H1 (cell line): ENCODE measurements at regions not wholly inside any gene's neighbourhood (a gene's known extent, or its start where the extent isn't known, plus 50 kb on each side); places are given as distances from the start of the nearest gene placed in this dataset.

ENCODE experiments used
- CTCF ChIA-PET: fragments of 300-600 bp; sonication (Branson Sonifier 250); formaldehyde crosslinking; loops from one replicate; lab custom pipeline; 2021; ENCODE audit not compliant: partially characterized antibody; lab: Charles Lee
- POLR2A ChIA-PET: fragments of 300-600 bp; sonication (Branson Sonifier 250); formaldehyde crosslinking; loops from one replicate; lab custom pipeline; 2021; ENCODE audit warnings: inconsistent platforms; ENCODE audit not compliant: partially characterized antibody; lab: Charles Lee
- DNase-seq, 2 experiments: peaks; one replicate each; pipeline versions ENCODE4 v3.0.0 to v3.0.0-alpha.2; 2010 to 2022; ENCODE audit warnings: low spot score in 2 of 2, low read depth in 1 of 2, mixed read lengths in 1 of 2
- FAIRE-seq: peaks from 2 replicates; lab custom pipeline; 2011; peaks lifted over from hg19 to GRCh38; lab: Jason Lieb, UNC
- H2AFZ ChIP-seq: 2 replicates; pipeline ENCODE4 v1.8.1; 2012; ENCODE audit warnings: low read length, inconsistent platforms
- H2AK5ac ChIP-seq: 2 replicates; pipeline ENCODE4 v1.6.1; 2013; ENCODE audit warnings: low read depth, low read length
- H2BK120ac ChIP-seq: replicated peaks from 2 replicates; pipeline ENCODE3; 2013; ENCODE audit warnings: low read depth, low read length, inconsistent platforms
- H2BK12ac ChIP-seq: 2 replicates; pipeline ENCODE4 v1.6.1; 2013; ENCODE audit warnings: low read depth, low read length
- H2BK15ac ChIP-seq: 2 replicates; pipeline ENCODE4 v1.6.1; 2013; ENCODE audit warnings: low read length
- H2BK20ac ChIP-seq: 2 replicates; pipeline ENCODE4 v1.6.1; 2013; ENCODE audit warnings: low read length
- H2BK5ac ChIP-seq: 2 replicates; pipeline ENCODE4 v1.6.1; 2013; ENCODE audit warnings: low read depth, low read length
- H3K14ac ChIP-seq: 2 replicates; pipeline ENCODE4 v1.6.1; 2013; ENCODE audit warnings: inconsistent platforms; ENCODE audit not compliant: insufficient read length
- H3K18ac ChIP-seq: 2 replicates; pipeline ENCODE4 v1.6.1; 2013; ENCODE audit warnings: low read length; ENCODE audit errors: extremely low read depth
- H3K23ac ChIP-seq: 2 replicates; pipeline ENCODE4 v1.6.1; 2013; ENCODE audit warnings: inconsistent platforms; ENCODE audit not compliant: insufficient read length
- H3K23me2 ChIP-seq: 2 replicates; pipeline ENCODE4 v1.6.1; 2013; ENCODE audit warnings: low read depth, low read length
- H3K27ac ChIP-seq: 2 replicates; pipeline ENCODE4 v1.6.1; 2011; ENCODE audit warnings: low read depth, low read length, inconsistent platforms
- H3K27me3 ChIP-seq, 4 experiments: replicated peaks in 1 of 4; 1 replicate in 1 of 4; 2 replicates in 3 of 4; pipeline versions ENCODE4 v1.6.1 to v1.8.1; 2011 to 2013; ENCODE audit warnings: low read length in 3 of 4, mild to moderate bottlenecking in 3 of 4, inconsistent platforms in 2 of 4, mixed read lengths in 2 of 4, moderate library complexity in 1 of 4; ENCODE audit not compliant: control insufficient read depth in 3 of 4, insufficient read depth in 3 of 4; ENCODE audit errors: extremely low read depth in 1 of 4
- H3K36me3 ChIP-seq, 4 experiments: 2 replicates each; pipeline versions ENCODE4 v1.6.1 to v1.8.1; 2011 to 2013; ENCODE audit warnings: mild to moderate bottlenecking in 4 of 4, low read length in 3 of 4, moderate library complexity in 2 of 4, control low read depth in 1 of 4, inconsistent platforms in 1 of 4; ENCODE audit not compliant: insufficient read depth in 4 of 4, control insufficient read depth in 2 of 4
- H3K4ac ChIP-seq: replicated peaks from 2 replicates; pipeline ENCODE3; 2013; ENCODE audit warnings: low read length, low read depth, mixed read lengths, inconsistent platforms; ENCODE audit not compliant: insufficient read length
- H3K4me1 ChIP-seq, 4 experiments: replicated peaks in 1 of 4; 1 replicate in 1 of 4; 2 replicates in 3 of 4; pipeline versions ENCODE4 v1.6.1 to v1.8.1; 2011 to 2013; ENCODE audit warnings: low read length in 3 of 4, inconsistent platforms in 2 of 4, mixed read lengths in 1 of 4; ENCODE audit not compliant: insufficient read depth in 4 of 4, control insufficient read depth in 3 of 4
- H3K4me2 ChIP-seq, 2 experiments: 2 replicates each; pipeline versions ENCODE4 v1.6.1 to v1.8.1; 2011 to 2013; ENCODE audit warnings: low read depth in 2 of 2, low read length in 2 of 2, control low read depth in 1 of 2, inconsistent platforms in 1 of 2, mild to moderate bottlenecking in 1 of 2; ENCODE audit not compliant: insufficient read depth in 1 of 2
- H3K4me3 ChIP-seq, 4 experiments: fragments of 200-600, 300-600 bp in 1 of 4; sonication (generic), shearing (Covaris generic), sonication (Bioruptor Twin) in 1 of 4; 2 replicates each; pipeline versions ENCODE4 v1.5.1 to v1.8.1; 2011 to 2016; ENCODE audit warnings: low read length in 4 of 4, low read depth in 3 of 4, control low read depth in 2 of 4, inconsistent platforms in 2 of 4, mild to moderate bottlenecking in 2 of 4, mixed read lengths in 1 of 4, moderate library complexity in 1 of 4; ENCODE audit not compliant: insufficient read depth in 2 of 4; ENCODE audit errors: extremely low read depth in 1 of 4
- H3K56ac ChIP-seq: replicated peaks from 2 replicates; pipeline ENCODE3; 2013; ENCODE audit warnings: low read depth, mild to moderate bottlenecking, mixed read lengths, low read length, inconsistent platforms; ENCODE audit not compliant: insufficient read length
- H3K79me1 ChIP-seq: 2 replicates; pipeline ENCODE4 v1.6.1; 2013; ENCODE audit warnings: low read depth, low read length, control low read depth
- H3K79me2 ChIP-seq, 2 experiments: 2 replicates each; pipeline versions ENCODE4 v1.6.1 to v1.8.1; 2012 to 2013; ENCODE audit warnings: low read length in 2 of 2, mild to moderate bottlenecking in 2 of 2, inconsistent platforms in 1 of 2; ENCODE audit not compliant: insufficient read depth in 2 of 2, control insufficient read depth in 1 of 2
- H3K9ac ChIP-seq, 4 experiments: replicated peaks in 1 of 4; 1 replicate in 1 of 4; 2 replicates in 3 of 4; pipeline versions ENCODE4 v1.6.1 to v1.8.1; 2011 to 2013; ENCODE audit warnings: low read depth in 3 of 4, low read length in 3 of 4, control low read depth in 2 of 4, mild to moderate bottlenecking in 2 of 4, moderate library complexity in 2 of 4, inconsistent platforms in 1 of 4; ENCODE audit errors: extremely low read depth in 1 of 4
- H3K9me3 ChIP-seq, 2 experiments: 2 replicates each; pipeline versions ENCODE4 v1.6.1 to v1.8.1; 2012 to 2013; ENCODE audit warnings: mild to moderate bottlenecking in 2 of 2, moderate library complexity in 2 of 2, control low read depth in 1 of 2, inconsistent platforms in 1 of 2, low read depth in 1 of 2, low read length in 1 of 2, mixed read lengths in 1 of 2; ENCODE audit not compliant: insufficient read depth in 2 of 2
- H4K20me1 ChIP-seq, 2 experiments: replicated peaks in 1 of 2; 2 replicates each; pipeline versions ENCODE3 to v1.8.1; 2011 to 2013; ENCODE audit warnings: inconsistent platforms in 2 of 2, low read length in 2 of 2, mild to moderate bottlenecking in 1 of 2; ENCODE audit not compliant: insufficient read depth in 2 of 2, control insufficient read depth in 1 of 2
- H4K5ac ChIP-seq: 2 replicates; pipeline ENCODE4 v1.6.1; 2013; ENCODE audit warnings: low read length, low read depth, mixed read lengths, inconsistent platforms; ENCODE audit not compliant: insufficient read length
- H4K8ac ChIP-seq: 2 replicates; pipeline ENCODE4 v1.8.0; 2013; ENCODE audit warnings: mild to moderate bottlenecking, moderate library complexity, low read length, inconsistent platforms; ENCODE audit not compliant: insufficient read depth; ENCODE audit errors: extremely low read depth
- H4K91ac ChIP-seq: replicated peaks from 2 replicates; pipeline ENCODE3; 2013; ENCODE audit warnings: low read length, mixed read lengths, inconsistent platforms; ENCODE audit not compliant: insufficient read length
- ASH2L ChIP-seq: fragments of 200-600, 300-600 bp; sonication (generic); IDR thresholded peaks from one replicate; pipeline ENCODE4 v1.7.1; 2017; ENCODE audit warnings: low read length
- BACH1 ChIP-seq: IDR thresholded peaks from 2 replicates; pipeline ENCODE4 v1.6.1; 2012; ENCODE audit warnings: low read length, improper control_type of control experiment
- BCL11A ChIP-seq, 2 experiments: IDR thresholded peaks; one replicate each; pipeline ENCODE4 v1.6.1; 2011; ENCODE audit warnings: low read depth in 2 of 2, low read length in 2 of 2, mild to moderate bottlenecking in 2 of 2
- JUND ChIP-seq: IDR thresholded peaks from 2 replicates; pipeline ENCODE4 v1.6.1; 2011; ENCODE audit warnings: mild to moderate bottlenecking, improper control_type of control experiment, low read length
- KDM4A ChIP-seq: IDR thresholded peaks from one replicate; pipeline ENCODE4 v1.7.1; 2012; ENCODE audit warnings: low read depth, mild to moderate bottlenecking, moderate library complexity, low read length, inconsistent platforms; ENCODE audit not compliant: severe bottlenecking
- RFX5 ChIP-seq: IDR thresholded peaks from 2 replicates; pipeline ENCODE4 v1.6.1; 2011; ENCODE audit warnings: low read depth, low read length, improper control_type of control experiment, borderline replicate concordance
- RNF2 ChIP-seq: fragments of 200-900, 300-1000 bp; sonication (generic); IDR thresholded peaks from 2 replicates; pipeline ENCODE4 v1.7.1; 2016; ENCODE audit warnings: borderline replicate concordance, low read depth, mild to moderate bottlenecking, antibody characterized with exemption, low read length; ENCODE audit not compliant: poor library complexity, severe bottlenecking; ENCODE audit errors: missing control alignments
- RXRA ChIP-seq: IDR thresholded peaks from 2 replicates; pipeline ENCODE4 v1.6.1; 2011; ENCODE audit warnings: low read depth, mild to moderate bottlenecking, low read length, moderate library complexity; ENCODE audit not compliant: insufficient read depth
- SAP30 ChIP-seq: fragments of 300-600 bp; sonication (generic); IDR thresholded peaks from 2 replicates; pipeline ENCODE4 v1.7.1; 2012; ENCODE audit warnings: low read length, moderate library complexity, mild to moderate bottlenecking, inconsistent platforms; ENCODE audit not compliant: insufficient read depth, insufficient replicate concordance
- SP2 ChIP-seq: IDR thresholded peaks from 2 replicates; pipeline ENCODE4 v1.6.1; 2012; ENCODE audit warnings: mild to moderate bottlenecking, low read length, inconsistent platforms
- SUZ12 ChIP-seq: fragments of 200-600 bp; sonication (generic); IDR thresholded peaks from 2 replicates; pipeline ENCODE4 v1.6.1; 2012; ENCODE audit warnings: mild to moderate bottlenecking, inconsistent platforms, low read length, moderate library complexity, mixed read lengths
- YY1 ChIP-seq: IDR thresholded peaks from 2 replicates; pipeline ENCODE4 v1.6.1; 2011; ENCODE audit warnings: low read depth, mild to moderate bottlenecking, low read length
- TF ChIP-seq, protein P1 (sequence below): IDR thresholded peaks from 2 replicates; pipeline ENCODE4 v1.6.1; 2012; ENCODE audit warnings: low read length, inconsistent platforms
- TF ChIP-seq, protein P2 (sequence below): IDR thresholded peaks from 2 replicates; pipeline ENCODE4 v1.6.1; 2011; ENCODE audit warnings: low read depth, mild to moderate bottlenecking, low read length; ENCODE audit not compliant: insufficient read depth

- no peak overlapping the region for H2BK12ac ChIP-seq
- no peak overlapping the region for H3K23ac ChIP-seq
- H3K79me1 ChIP-seq = no peaks in the 10 kb centered on the region
- no peak overlapping the region for H3K4me2 ChIP-seq
- no peak overlapping the region for H3K27ac ChIP-seq
- no peaks in the 10 kb centered on the region for H3K9me3 ChIP-seq
- no peak overlapping the region for H3K18ac ChIP-seq
- H4K8ac ChIP-seq = no peak overlapping the region
- H2BK20ac ChIP-seq = no peak overlapping the region
- H3K4me3 ChIP-seq = no peak overlapping the region
- H3K4me1 ChIP-seq = no peaks in the 10 kb centered on the region
- H3K79me2 ChIP-seq = no peaks in the 10 kb centered on the region
- no peak overlapping the region for H3K4ac ChIP-seq
- H3K14ac ChIP-seq = no peak overlapping the region
- no peak overlapping the region for H3K9ac ChIP-seq
- H2AK5ac ChIP-seq = no peak overlapping the region
- H2BK15ac ChIP-seq = no peak overlapping the region
- CTCF ChIA-PET = no interaction called here
- POLR2A ChIA-PET = no interaction called here
- H4K20me1 ChIP-seq = no peaks in the 10 kb centered on the region
- H2BK120ac ChIP-seq = no peak overlapping the region
- no peaks in the 10 kb centered on the region for H3K36me3 ChIP-seq
- H2AFZ ChIP-seq = no peak overlapping the region
- H3K23me2 ChIP-seq = no peaks in the 10 kb centered on the region
- DNase-seq = no peak
- no peak for FAIRE-seq
- no peaks in the 10 kb centered on the region for H3K27me3 ChIP-seq
- H4K91ac ChIP-seq = no peak overlapping the region
- no peak overlapping the region for H4K5ac ChIP-seq
- no peak overlapping the region for H3K56ac ChIP-seq
- H2BK5ac ChIP-seq = no peak overlapping the region
- TF ChIP-seq RFX5 (no peak), YY1 (no peak), RNF2 (no peak), SUZ12 (no peak), KDM4A (no peak), ASH2L (no peak), SP2 (no peak), BACH1 (no peak), BCL11A (IDR thresholded peaks at IDR 0.05; ENCODE audit: low read depth in 2 of 2, low read length in 2 of 2) (no peak), RXRA (no peak), SAP30 (no peak), JUND (no peak)
- TF ChIP-seq, protein P1, sequence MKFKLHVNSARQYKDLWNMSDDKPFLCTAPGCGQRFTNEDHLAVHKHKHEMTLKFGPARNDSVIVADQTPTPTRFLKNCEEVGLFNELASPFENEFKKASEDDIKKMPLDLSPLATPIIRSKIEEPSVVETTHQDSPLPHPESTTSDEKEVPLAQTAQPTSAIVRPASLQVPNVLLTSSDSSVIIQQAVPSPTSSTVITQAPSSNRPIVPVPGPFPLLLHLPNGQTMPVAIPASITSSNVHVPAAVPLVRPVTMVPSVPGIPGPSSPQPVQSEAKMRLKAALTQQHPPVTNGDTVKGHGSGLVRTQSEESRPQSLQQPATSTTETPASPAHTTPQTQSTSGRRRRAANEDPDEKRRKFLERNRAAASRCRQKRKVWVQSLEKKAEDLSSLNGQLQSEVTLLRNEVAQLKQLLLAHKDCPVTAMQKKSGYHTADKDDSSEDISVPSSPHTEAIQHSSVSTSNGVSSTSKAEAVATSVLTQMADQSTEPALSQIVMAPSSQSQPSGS = no peak
- TF ChIP-seq, protein P2, sequence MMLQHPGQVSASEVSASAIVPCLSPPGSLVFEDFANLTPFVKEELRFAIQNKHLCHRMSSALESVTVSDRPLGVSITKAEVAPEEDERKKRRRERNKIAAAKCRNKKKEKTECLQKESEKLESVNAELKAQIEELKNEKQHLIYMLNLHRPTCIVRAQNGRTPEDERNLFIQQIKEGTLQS = no peak
Observed at GRCh38 chr14:42424501-42424900, 817.8 kb downstream of the LRFN5 start.
